Psoas muscle (tissue), 7 donors: ENCODE measurements at regions not wholly inside any gene's neighbourhood (a gene's known extent, or its start where the extent isn't known, plus 50 kb on each side); places are given as distances from the start of the nearest gene placed in this dataset.
A peak's percentile ranks its signal among the peaks of the same experiment; 100 is the strongest.
"Not testable (repeated sequence)": the region's sequence is repeated elsewhere in the genome, so short reads cannot be mapped to it uniquely, and the experiment has no call there.

ENCODE experiments used
- ATAC-seq, 4 donors: fragments of 200-7000 bp; cut with Tn5 transposase; one replicate each; pipeline ENCODE4 v1.9.1; 2020; ENCODE audit warnings: moderate library complexity in 3 of 4, mild to moderate bottlenecking in 2 of 4
- DNase-seq, 2 donors: peaks; one replicate each; pipeline ENCODE4 v3.0.0-alpha.2; 2020
- H3K27ac ChIP-seq: fragments of 200-600 bp; one replicate; pipeline ENCODE4 v1.8.0; 2022
- H3K27me3 ChIP-seq, 3 donors: fragments of 200-600 bp in 1 of 3; one replicate each; pipeline versions ENCODE4 v1.6.1 to v1.8.0; 2013 to 2022; ENCODE audit warnings: low read length in 2 of 3, mild to moderate bottlenecking in 2 of 3, moderate library complexity in 1 of 3; ENCODE audit not compliant: insufficient read depth in 3 of 3
- H3K36me3 ChIP-seq, 2 donors: fragments of 200-600 bp in 1 of 2; one replicate each; pipeline versions ENCODE4 v1.6.1 to v1.8.0; 2013 to 2022; ENCODE audit warnings: low read depth in 1 of 2, mild to moderate bottlenecking in 1 of 2, moderate library complexity in 1 of 2; ENCODE audit not compliant: insufficient read depth in 1 of 2
- H3K4me1 ChIP-seq: fragments of 200-600 bp; one replicate; pipeline ENCODE4 v1.8.0; 2022
- H3K4me3 ChIP-seq: fragments of 200-600 bp; one replicate; pipeline ENCODE4 v1.8.0; 2022; ENCODE audit warnings: mild to moderate bottlenecking
- H3K9me3 ChIP-seq: fragments of 200-600 bp; one replicate; pipeline ENCODE4 v1.8.0; 2022
- WGBS, 3 donors: extraction: QIAGEN DNeasy Blood & Tissue Kit; methylation state at CpG; one replicate each; pipeline versions ENCODE4 v1.1.6 to v1.1.7; 2013; 5-methylcytosine and 5-hydroxymethylcytosine counted together
- intact Hi-C, 2 donors: fragments of 100-400 bp; cut with DNase I; formaldehyde crosslinking; loops; one replicate each; pipeline versions ENCODE4 v1.11.0 to v1.14.2; 2022
- TF ChIP-seq, protein P1 (sequence below): fragments of 200-600 bp; IDR thresholded peaks from one replicate; pipeline ENCODE4 v1.8.0; 2022; ENCODE audit warnings: antibody characterized with exemption
- donor health status: healthy with polysubstance abuse.
- donor health status: DM: no; HTN: no; CAD: no; lungs with moderate emphysema.
- donor health status: Bipolar disorder and iron deficiency.
- donor health status: healthy.
- donor health status: DM: yes; HTN: yes; CAD: no.
- donor health status: DM: no; HTN: no; CAD: no.
- donor health status: DM: yes; HTN: yes; CAD: no.

DNA sequence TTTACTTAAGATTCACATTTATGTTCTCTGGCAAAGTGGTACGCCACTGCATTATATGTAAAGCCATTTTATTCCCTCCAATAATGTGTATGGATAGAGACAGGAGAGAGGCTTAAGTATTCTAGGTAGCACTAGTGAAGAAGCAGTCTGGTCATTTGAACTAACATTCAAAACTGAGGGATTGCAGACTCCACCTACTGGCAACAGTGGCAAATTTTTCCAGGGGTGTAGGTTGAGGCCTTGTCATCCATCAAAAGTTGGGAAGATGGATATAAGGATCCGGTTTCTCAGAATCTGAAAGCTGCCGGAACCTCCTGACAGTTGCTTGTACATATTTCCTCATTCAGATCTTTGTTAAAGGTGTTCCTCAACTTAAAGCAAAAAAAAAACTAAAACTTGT lies 465.5 kb upstream of the FSHR start:
- H3K9me3 ChIP-seq, result no peaks in the 10 kb centered on the region
- DNase-seq, result no peak
- no peak for ATAC-seq
- WGBS, 3 donors, result 92 to 94% (median 93%) methylated on average over 3 of the region's 3 CpGs
- H3K4me3 ChIP-seq, result no peak overlapping the region
- no peaks in the 10 kb centered on the region for H3K4me1 ChIP-seq
- H3K36me3 ChIP-seq, result no peaks in the 10 kb centered on the region
- TF ChIP-seq, protein P1, sequence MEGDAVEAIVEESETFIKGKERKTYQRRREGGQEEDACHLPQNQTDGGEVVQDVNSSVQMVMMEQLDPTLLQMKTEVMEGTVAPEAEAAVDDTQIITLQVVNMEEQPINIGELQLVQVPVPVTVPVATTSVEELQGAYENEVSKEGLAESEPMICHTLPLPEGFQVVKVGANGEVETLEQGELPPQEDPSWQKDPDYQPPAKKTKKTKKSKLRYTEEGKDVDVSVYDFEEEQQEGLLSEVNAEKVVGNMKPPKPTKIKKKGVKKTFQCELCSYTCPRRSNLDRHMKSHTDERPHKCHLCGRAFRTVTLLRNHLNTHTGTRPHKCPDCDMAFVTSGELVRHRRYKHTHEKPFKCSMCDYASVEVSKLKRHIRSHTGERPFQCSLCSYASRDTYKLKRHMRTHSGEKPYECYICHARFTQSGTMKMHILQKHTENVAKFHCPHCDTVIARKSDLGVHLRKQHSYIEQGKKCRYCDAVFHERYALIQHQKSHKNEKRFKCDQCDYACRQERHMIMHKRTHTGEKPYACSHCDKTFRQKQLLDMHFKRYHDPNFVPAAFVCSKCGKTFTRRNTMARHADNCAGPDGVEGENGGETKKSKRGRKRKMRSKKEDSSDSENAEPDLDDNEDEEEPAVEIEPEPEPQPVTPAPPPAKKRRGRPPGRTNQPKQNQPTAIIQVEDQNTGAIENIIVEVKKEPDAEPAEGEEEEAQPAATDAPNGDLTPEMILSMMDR, result no peak
- no peak overlapping the region for H3K27ac ChIP-seq
- no peaks in the 10 kb centered on the region for H3K27me3 ChIP-seq
- intact Hi-C loops, result no loop called here

DNA sequence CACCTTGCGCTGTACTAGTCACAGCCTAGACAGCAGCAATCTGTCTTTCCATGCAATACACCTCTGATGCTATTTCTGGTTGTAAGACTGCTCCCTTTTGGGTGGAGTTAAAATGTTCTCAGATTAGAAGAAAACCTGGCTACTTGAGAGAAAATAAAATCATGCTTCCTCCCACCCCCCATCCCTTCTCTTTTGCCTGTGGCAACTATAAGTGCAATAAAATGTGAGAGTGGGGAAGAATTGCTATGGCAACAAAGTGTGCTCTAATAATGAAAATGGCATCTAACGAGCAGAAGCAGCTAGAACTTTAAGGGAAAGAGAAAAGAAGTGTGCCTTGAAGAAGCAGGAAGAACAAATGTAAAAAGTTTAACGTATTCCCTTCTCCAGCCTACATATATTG lies 464.2 kb upstream of the FSHR start:
- Histone ChIP-seq H3K4me3 (no peak overlapping the region), H3K9me3 (no peaks in the 10 kb centered on the region), H3K27me3 (no peaks in the 10 kb centered on the region), H3K36me3 (no peaks in the 10 kb centered on the region), H3K27ac (no peak overlapping the region), H3K4me1 (no peaks in the 10 kb centered on the region)
- TF ChIP-seq, protein P1, result no peak
- intact Hi-C loops, result no loop called here
- WGBS, 3 donors, result 57 to 84% (median 77%) methylated on average over 3 of the region's 3 CpGs
- DNase-seq, result no peak
- no peak for ATAC-seq

DNA sequence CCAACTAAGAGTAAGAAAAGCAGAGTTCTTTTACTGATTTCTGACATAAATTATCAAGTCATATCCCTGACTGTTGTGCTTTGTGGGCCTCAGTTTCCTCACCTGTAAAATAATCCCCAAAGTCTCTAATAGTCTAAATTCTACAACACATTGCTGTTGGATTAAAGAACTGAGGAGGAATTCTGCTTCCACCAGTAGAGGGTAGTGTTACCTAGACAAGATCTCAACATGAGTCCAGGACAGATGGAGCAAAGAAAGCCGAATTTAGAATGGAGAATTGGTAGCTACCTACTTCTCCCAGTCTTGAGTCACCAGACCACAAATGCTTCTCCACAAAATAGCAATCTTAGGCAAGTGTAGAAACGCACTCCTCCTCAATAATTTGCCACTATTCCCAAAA lies 462.5 kb upstream of the FSHR start:
- no peaks in the 10 kb centered on the region for H3K9me3 ChIP-seq
- DNase-seq (no peak), ATAC-seq (no peak)
- intact Hi-C loops, result no loop called here
- no peaks in the 10 kb centered on the region for H3K36me3 ChIP-seq
- no peak overlapping the region for H3K4me3 ChIP-seq
- TF ChIP-seq, protein P1, result peak; percentile 6
- WGBS, 3 donors, result 13 to 21% (median 15%) methylated on average over 2 of the region's 2 CpGs
- no peaks in the 10 kb centered on the region for H3K4me1 ChIP-seq
- H3K27me3 ChIP-seq, result no peaks in the 10 kb centered on the region
- H3K27ac ChIP-seq, result no peak overlapping the region

DNA sequence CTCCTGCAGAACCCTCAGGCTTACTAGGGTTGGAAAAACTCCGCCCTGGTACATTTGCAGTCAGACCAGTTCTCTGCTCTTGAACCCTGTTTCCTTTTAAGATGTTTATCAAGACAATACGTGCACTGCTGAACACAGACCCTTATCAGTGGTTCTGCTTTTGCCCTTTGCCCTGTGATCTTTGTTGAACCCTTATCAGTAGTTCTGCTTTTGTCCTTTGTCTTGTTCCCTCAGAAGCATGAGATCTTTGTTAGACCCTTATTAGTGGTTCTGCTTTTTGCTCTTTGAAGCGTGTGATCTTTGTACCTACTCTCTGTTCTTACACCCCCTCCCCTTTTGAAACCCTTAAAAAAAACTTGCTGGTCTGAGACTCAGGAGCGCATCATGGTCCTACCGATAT lies 457.5 kb upstream of the FSHR start:
- intact Hi-C loops, H3K27ac ChIP-seq, H3K9me3 ChIP-seq, H3K4me1 ChIP-seq, H3K27me3 ChIP-seq, H3K36me3 ChIP-seq, DNase-seq, H3K4me3 ChIP-seq, ATAC-seq: not testable (repeated sequence)
- 82 to 85% (median 84%) methylated on average over 5 of the region's 5 CpGs for WGBS, 3 donors

DNA sequence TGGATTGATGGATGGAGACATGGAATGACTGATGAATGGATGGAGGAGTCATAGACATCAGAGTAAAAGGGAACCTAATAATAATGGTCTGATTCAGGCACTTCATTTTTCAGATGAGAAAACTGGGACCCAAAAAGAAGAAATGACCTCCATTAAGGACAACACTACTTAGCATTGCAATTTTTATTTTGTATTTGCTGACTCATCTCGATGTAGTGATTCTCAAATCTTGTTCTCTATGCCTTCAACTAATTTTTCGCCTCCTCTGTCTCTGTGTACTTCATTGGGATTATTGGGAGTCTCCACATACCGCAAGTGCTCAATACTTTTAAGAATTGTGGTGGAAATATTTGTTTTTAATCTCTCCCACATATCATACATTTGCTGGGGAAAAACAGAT lies 446.2 kb upstream of the FSHR start:
- WGBS, 3 donors, result 86 to 91% (median 90%) methylated on average over 3 of the region's 3 CpGs

More for the DNA sequence above, 446.2 kb upstream of the FSHR start:
- DNase-seq (no peak), ATAC-seq (no peak)
- H3K27me3 ChIP-seq, result no peaks in the 10 kb centered on the region
- no peaks in the 10 kb centered on the region for H3K9me3 ChIP-seq
- no peaks in the 10 kb centered on the region for H3K4me1 ChIP-seq
- intact Hi-C loops, result no loop called here
- H3K27ac ChIP-seq, result no peak overlapping the region
- H3K4me3 ChIP-seq, result no peak overlapping the region
- TF ChIP-seq, protein P1, result no peak
- no peaks in the 10 kb centered on the region for H3K36me3 ChIP-seq
